Transverse colon (tissue), 4 donors: ENCODE measurements at regions not wholly inside any gene's neighbourhood (a gene's known extent, or its start where the extent isn't known, plus 50 kb on each side); places are given as distances from the start of the nearest gene placed in this dataset.

ENCODE experiments used
- DNase-seq: peaks from one replicate; pipeline ENCODE4 v3.0.0-alpha.2; 2019
- H3K27ac ChIP-seq, 4 donors: fragments of 200-600 bp; sonication (generic); 2 replicates each; pipeline ENCODE4 v1.5.1; 2016 to 2018; ENCODE audit warnings: inconsistent platforms in 4 of 4
- H3K27me3 ChIP-seq: fragments of 200-600 bp; sonication (generic); 2 replicates; pipeline ENCODE4 v1.5.1; 2017; ENCODE audit warnings: inconsistent platforms
- H3K36me3 ChIP-seq, 4 donors: fragments of 200-600 bp; sonication (generic); 2 replicates each; pipeline ENCODE4 v1.5.1; 2017 to 2019; ENCODE audit warnings: inconsistent platforms in 4 of 4
- H3K4me1 ChIP-seq, 4 donors: fragments of 200-600 bp; sonication (generic); 2 replicates each; pipeline ENCODE4 v1.5.1; 2017 to 2020; ENCODE audit warnings: inconsistent platforms in 4 of 4
- H3K4me3 ChIP-seq, 4 donors: fragments of 200-600 bp; sonication (generic); 1 replicate in 1 of 4; 2 replicates in 3 of 4; pipeline versions ENCODE4 v1.5.1 to v1.6.1; 2017 to 2019; ENCODE audit warnings: inconsistent platforms in 4 of 4
- H3K9me3 ChIP-seq, 2 donors: fragments of 200-600 bp; sonication (generic); 2 replicates each; pipeline ENCODE4 v1.5.1; 2017 to 2019; ENCODE audit warnings: inconsistent platforms in 2 of 2
- EP300 ChIP-seq: sonication (generic); formaldehyde crosslinking; IDR thresholded peaks from one replicate; pipeline ENCODE4 v1.6.1; 2017; ENCODE audit warnings: antibody characterized with exemption, low read depth
- POLR2A ChIP-seq: fragments of 450-650 bp; IDR thresholded peaks from one replicate; pipeline ENCODE4 v1.6.1; 2016; ENCODE audit warnings: antibody characterized with exemption, mild to moderate bottlenecking, moderate library complexity
- POLR2AphosphoS5 ChIP-seq, 3 donors: sonication (generic); formaldehyde crosslinking; IDR thresholded peaks; one replicate each; pipeline ENCODE4 v1.6.1; 2016; ENCODE audit warnings: antibody characterized with exemption in 3 of 3
- WGBS, 2 donors: methylation state at CpG; one replicate each; pipeline ENCODE4 v1.1.5; 2018; ENCODE audit warnings: low coverage in 1 of 2; 5-methylcytosine and 5-hydroxymethylcytosine counted together
- in situ Hi-C, 4 donors: fragments of 200-750 bp; cut with MboI; loops; one replicate each; pipeline versions ENCODE4 v1.15.0 to v1.15.1; 2017; ENCODE audit warnings: low sequenced_read_pairs in 3 of 4, low pct_ligation_motif_present in 1 of 4, low pct_unique_long_range_greater_than_20kb in 1 of 4
- intact Hi-C: fragments of 100-400 bp; cut with DNase I; formaldehyde crosslinking; loops from one replicate; pipeline ENCODE4 v1.15.1; 2023; ENCODE audit warnings: low total_unique reads
- TF ChIP-seq, protein P1 (sequence below), 5 experiments: fragments of 200-600 bp in 3 of 5; fragments of 450-650 bp in 2 of 5; sonication (generic) in 3 of 5; IDR thresholded peaks; 1 replicate in 2 of 5; 2 replicates in 3 of 5; pipeline ENCODE4 v1.5.1; 2016 to 2017; ENCODE audit warnings: antibody characterized with exemption in 5 of 5, inconsistent platforms in 3 of 5, mild to moderate bottlenecking in 2 of 5, moderate library complexity in 1 of 5

DNA sequence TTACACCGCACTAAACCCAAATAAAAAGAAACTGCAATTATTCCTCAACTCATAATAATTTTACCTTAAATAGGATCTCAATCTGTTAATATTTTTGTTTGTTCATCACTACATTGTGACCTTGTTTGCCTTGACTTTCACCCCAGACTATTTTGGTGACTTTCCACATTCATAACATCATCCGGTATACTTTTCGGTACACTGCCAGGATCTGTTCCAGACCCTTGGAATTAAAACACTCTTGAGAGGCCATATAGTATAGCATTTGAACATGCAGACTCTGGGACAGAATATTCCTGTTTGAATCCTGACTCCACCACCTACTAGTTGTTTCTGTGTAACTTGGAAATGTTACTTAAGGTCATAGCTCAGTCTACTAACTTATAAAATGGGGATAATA, 577.4 kb downstream of the METTL4 start:
- H3K36me3 ChIP-seq = no peaks in the 10 kb centered on the region
- H3K27me3 ChIP-seq = no peaks in the 10 kb centered on the region
- no peaks in the 10 kb centered on the region for H3K4me1 ChIP-seq
- TF ChIP-seq POLR2A (no peak), POLR2AphosphoS5 (IDR thresholded peaks at IDR 0.05) (no peak), EP300 (no peak)
- TF ChIP-seq, protein P1, sequence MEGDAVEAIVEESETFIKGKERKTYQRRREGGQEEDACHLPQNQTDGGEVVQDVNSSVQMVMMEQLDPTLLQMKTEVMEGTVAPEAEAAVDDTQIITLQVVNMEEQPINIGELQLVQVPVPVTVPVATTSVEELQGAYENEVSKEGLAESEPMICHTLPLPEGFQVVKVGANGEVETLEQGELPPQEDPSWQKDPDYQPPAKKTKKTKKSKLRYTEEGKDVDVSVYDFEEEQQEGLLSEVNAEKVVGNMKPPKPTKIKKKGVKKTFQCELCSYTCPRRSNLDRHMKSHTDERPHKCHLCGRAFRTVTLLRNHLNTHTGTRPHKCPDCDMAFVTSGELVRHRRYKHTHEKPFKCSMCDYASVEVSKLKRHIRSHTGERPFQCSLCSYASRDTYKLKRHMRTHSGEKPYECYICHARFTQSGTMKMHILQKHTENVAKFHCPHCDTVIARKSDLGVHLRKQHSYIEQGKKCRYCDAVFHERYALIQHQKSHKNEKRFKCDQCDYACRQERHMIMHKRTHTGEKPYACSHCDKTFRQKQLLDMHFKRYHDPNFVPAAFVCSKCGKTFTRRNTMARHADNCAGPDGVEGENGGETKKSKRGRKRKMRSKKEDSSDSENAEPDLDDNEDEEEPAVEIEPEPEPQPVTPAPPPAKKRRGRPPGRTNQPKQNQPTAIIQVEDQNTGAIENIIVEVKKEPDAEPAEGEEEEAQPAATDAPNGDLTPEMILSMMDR (IDR thresholded peaks at IDR 0.05) = no peak
- 80 to 97% methylated on average over 3 of the region's 3 CpGs for WGBS, 2 donors
- intact Hi-C loops = no loop called here
- no peak for DNase-seq
- H3K9me3 ChIP-seq = no peaks in the 10 kb centered on the region
- in situ Hi-C loops = no loop called here
- no peak overlapping the region for H3K27ac ChIP-seq
- H3K4me3 ChIP-seq = no peak overlapping the region

DNA sequence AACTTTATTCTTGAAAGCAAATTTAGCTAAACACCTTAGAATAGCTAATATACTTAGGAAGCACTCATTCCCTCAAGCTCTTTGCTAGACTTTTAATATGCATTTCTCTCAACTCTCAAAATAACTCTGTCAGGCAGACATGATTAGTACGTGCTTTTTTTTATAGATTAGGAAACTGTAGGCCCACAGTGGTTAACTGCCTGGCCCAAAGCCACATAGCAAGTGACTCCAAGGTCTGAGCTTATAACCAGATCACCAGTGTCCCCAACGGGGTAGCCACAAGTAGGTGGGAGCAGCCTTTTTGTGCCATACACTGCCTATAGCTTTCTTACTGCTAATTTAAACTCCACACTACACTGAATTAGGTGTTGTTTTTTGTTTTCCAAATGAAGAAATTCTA, 576.8 kb downstream of the METTL4 start:
- H3K4me3 ChIP-seq = no peak overlapping the region
- in situ Hi-C loops (no loop called here), intact Hi-C loops (no loop called here)
- no peaks in the 10 kb centered on the region for H3K4me1 ChIP-seq
- H3K27ac ChIP-seq = no peak overlapping the region
- TF ChIP-seq POLR2A = no peak
- no peak for TF ChIP-seq EP300
- TF ChIP-seq, protein P1 (IDR thresholded peaks at IDR 0.05) = no peak
- TF ChIP-seq POLR2AphosphoS5 (IDR thresholded peaks at IDR 0.05) = no peak
- H3K27me3 ChIP-seq = no peaks in the 10 kb centered on the region
- H3K9me3 ChIP-seq = no peaks in the 10 kb centered on the region
- no peak for DNase-seq
- no peaks in the 10 kb centered on the region for H3K36me3 ChIP-seq
- 41 to 50% methylated on average over 1 to 2 of the region's 2 CpGs for WGBS, 2 donors

DNA sequence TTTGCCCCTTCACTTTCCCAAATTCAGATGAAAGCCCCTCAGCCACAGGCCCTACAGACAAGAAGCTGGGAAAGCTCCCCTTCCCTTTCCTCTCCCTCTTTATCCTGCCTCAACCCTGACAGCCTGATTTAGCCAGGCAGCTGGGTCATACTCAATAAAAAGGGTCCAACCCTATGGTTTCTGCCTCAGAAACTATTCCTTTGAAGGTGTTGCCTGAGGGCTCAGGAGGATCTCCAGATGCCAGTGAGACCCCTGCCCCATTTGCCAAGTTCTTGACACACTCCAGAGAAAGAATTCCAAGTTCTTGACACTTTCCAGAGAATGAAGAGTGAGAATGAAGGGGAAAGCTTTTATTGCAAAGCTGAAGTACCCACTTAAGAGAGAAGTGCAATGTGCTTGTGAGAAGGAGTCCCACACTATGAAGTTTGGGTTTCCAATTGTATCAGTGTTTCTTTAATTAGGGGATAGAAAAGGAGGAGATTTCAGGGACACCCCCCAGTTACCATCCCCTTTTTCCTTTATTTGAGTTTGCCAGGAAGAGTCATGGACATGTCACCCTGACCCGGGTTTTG, 576.2 kb downstream of the METTL4 start:
- Histone ChIP-seq H3K27ac (no peak overlapping the region), H3K27me3 (no peaks in the 10 kb centered on the region), H3K9me3 (no peaks in the 10 kb centered on the region), H3K4me1 (no peaks in the 10 kb centered on the region), H3K4me3 (no peak overlapping the region), H3K36me3 (no peaks in the 10 kb centered on the region)
- no peak for TF ChIP-seq EP300
- no peak for TF ChIP-seq POLR2A
- TF ChIP-seq, protein P1 (IDR thresholded peaks at IDR 0.05) = no peak
- no peak for TF ChIP-seq POLR2AphosphoS5 (IDR thresholded peaks at IDR 0.05)
- in situ Hi-C loops = no loop called here
- WGBS, 2 donors = 25 to 58% methylated on average over 1 of the region's 1 CpG
- no peak for DNase-seq
- intact Hi-C loops = no loop called here

DNA sequence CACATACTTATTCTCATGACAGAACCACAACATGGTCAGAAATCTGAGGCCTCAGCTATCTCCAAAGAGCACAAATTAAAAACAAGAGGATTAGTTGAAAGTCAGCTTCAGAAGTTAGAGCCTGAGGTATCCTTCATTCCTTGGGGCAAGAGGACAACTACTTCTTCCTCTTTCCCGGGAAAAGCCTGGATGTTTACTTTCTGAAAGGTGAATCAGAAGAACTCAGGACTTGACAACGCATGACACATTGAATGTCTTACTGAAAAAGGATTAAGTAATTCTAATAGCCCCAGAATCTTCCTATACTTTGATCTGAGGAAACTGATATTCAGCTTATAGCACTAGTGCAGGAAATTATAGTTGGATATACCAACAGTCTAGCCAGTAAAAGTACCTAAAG, 573.2 kb downstream of the METTL4 start:
- DNase-seq = no peak
- TF ChIP-seq, protein P1 (IDR thresholded peaks at IDR 0.05) = no peak
- no peak for TF ChIP-seq POLR2A
- no peak for TF ChIP-seq POLR2AphosphoS5 (IDR thresholded peaks at IDR 0.05)
- TF ChIP-seq EP300 = no peak
- no peaks in the 10 kb centered on the region for H3K36me3 ChIP-seq
- H3K27me3 ChIP-seq = no peaks in the 10 kb centered on the region
- H3K9me3 ChIP-seq = no peaks in the 10 kb centered on the region
- no peaks in the 10 kb centered on the region for H3K4me1 ChIP-seq
- WGBS, 2 donors = 60 to 62% methylated on average over 1 to 2 of the region's 2 CpGs
- no peak overlapping the region for H3K4me3 ChIP-seq
- H3K27ac ChIP-seq = no peak overlapping the region
- in situ Hi-C loops (no loop called here), intact Hi-C loops (no loop called here)
